GM19452 (cell line): ENCODE measurements at regions not wholly inside any gene's neighbourhood (a gene's known extent, or its start where the extent isn't known, plus 50 kb on each side); places are given as distances from the start of the nearest gene placed in this dataset.
"Not testable (repeated sequence)": the region's sequence is repeated elsewhere in the genome, so short reads cannot be mapped to it uniquely, and the experiment has no call there.

Experiments used
- ATAC-seq: cut with Tn5 transposase; IDR thresholded peaks from one replicate; pipeline ENCODE4 v1.9.1; 2021; ENCODE audit not compliant: unreplicated experiment

DNA sequence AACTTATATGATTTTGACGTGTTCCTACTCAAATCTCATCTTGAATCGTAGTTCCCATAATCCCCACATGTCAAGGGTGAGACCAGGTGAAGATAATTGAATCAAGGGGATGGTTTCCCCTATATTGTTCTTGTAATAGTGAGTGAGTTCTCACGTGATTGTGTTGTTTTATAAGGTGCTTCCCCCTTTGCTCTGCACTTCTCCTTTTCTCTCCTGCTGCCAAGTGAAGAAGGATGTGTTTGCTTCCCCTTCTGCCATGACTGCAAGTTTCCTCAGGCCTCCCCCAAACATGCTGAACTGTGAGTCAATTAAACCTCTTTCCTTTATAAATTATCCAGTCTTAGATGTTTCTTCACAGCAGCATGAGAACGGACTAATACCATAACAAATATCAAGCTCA, 83.2 kb downstream of the MANEA start:
- no peak for ATAC-seq

DNA sequence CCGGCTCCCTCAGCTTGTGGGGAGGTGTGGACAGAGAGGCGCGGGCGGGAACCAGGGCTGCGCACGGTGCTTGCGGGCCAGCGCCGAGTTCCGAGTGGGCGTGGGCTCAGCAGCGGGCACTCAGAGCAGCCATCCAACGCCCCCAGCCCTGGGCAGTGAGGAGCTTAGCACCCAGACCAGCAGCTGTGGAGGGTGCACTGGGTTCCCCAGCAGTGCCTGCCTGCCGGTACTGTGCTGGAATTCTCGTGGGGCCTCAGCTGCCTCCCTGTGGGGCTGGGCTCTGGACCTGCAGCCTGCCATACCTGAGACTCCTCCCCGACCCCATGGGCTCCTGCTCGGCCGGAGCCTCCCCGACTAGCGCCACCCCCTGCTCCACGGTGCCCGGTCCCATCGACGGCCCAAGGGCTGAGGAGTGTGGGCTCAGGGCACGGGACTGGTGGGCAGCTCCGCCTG, 92.7 kb downstream of the MANEA start:
- no peak for ATAC-seq

DNA sequence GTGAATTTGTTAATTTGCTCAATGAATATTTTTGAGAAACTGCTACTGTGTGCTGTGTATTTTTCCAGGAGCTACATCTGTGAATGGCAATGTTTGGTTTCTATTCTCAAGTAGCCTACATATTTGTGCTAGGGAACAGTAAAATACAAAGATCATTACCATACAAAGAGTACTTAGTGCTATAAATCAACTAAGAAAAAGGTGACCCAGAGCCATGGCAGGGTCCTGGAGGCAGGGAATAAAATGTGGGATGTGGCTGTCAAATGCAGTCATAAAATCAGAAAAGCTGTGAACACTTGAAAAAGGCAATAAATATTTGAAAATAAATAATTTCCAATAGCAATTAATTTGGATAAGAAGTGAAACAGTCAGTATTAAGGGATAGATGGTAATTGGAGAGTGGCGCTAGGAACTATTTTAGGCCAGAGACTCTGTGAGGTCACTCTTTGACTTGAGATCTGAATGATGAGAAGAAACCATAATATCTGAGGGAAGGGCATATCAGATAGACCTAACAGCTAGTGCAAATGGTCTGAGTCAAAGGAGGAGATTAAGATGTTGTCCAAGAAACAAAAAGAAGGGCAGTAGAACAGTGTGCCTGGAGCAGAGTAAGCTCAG, 98.8 kb downstream of the MANEA start:
- no peak for ATAC-seq

DNA sequence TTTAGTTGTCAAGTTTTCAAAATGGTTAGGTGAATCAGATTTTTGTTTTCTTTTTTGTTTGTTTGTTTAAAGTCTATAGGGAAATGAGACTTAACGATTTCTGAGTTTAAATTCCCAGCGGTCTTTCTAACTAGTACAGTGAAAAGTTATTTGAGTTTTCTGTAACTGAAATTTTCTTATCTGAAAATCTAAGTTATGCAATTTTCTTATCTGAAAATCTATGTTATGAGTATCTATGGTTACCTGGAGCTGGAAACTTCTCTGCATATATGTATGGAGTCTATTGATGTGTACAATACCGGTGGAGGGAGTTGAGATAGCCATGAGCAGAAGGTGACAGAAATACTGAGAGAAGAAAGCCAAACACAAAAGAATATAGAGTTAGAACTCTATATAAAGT, 102.6 kb downstream of the MANEA start:
- ATAC-seq = no peak

DNA sequence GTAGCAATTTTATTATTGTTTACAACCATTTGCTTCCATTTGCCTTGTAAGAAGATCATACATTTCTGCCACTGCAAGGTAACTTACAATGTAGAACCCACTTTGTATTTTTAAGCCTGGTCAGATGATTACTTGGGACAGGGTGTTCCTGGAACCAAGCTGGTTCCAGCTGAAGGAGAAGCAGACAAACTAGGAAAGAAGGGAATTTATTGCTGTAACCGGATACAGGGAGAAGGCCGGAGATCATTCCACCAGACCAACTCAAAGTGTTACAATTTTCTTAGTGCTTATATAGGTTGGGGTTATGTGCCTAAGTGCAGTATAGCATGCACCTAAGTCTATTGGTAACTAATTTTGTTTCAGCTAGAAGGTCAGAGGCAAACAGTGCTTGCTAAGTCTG, 104.4 kb downstream of the MANEA start:
- ATAC-seq = no peak

DNA sequence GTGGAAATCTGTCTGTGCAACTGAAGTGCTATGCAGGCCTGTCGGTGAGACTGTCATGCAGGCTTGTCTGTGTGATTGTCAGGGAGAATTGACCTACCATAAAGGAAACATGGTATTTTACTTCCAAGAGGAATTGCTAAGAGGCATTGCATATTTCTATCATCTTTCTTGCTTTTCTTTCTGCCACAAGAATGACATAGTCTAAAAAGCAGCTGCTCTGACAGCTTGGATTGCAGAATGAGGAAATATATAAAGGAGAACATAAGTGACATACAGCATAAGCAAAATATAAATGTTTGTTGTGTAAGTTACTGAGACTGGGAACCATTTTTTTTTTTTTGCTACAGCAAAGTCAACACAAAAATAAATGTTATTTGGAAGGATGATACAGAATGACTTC, 105.1 kb downstream of the MANEA start:
- ATAC-seq = no peak

DNA sequence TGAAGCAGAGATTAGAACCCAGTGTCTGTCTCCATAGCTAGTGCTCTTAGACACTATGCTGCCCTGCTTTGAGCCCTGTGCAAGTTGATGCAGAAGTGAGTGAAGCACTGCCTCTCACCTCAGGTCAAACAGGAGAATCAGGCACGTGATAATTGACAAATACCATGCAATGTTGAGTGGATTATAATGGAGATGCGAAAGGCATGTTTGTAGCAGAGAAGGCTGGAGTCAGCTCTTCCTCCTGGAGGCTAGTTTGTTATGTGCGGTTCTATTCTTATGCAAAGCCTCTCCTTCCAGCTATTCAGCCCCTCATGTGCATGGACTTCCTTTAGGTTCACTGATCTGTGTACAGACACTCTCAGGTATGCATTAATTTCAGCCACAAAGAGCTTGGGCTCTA, 108.5 kb downstream of the MANEA start:
- ATAC-seq = no peak

DNA sequence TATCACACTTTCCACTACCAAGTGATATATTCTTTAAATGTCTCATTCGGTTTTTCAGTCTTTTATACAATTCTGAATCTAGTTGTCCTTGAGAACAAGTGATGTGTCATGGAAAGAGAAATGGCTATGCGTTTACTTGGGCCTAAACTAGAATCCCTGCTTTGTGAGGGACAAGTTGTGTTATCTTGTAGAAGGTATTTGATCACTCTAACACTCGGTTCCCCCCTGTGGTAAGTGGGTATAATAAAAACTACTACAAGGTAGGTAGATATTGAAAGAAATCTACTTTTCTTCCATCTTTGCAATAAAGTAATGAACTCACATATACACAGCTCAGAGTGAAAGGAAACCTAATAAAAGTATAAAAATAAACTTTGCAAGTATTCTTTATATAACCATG, 108.9 kb downstream of the MANEA start:
- no peak for ATAC-seq

DNA sequence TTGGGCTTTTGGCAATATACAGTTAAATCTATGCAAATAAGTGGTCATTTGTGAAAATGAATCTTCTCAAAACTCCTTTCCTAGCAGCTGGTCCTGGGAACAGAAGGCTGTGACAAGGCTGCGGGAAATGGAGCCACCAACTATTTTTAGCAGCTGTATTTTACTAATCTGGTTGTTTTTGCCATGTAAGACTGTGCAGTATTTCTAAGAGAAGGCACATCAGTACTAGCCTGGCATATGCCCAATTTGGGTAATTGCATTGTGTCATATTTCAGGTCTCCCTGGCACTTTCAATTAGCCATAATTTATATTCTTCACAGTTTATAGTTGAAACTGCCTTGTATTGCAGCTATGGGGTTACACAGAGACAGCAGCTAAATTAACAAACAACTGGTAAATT, 109.6 kb downstream of the MANEA start:
- ATAC-seq = no peak

DNA sequence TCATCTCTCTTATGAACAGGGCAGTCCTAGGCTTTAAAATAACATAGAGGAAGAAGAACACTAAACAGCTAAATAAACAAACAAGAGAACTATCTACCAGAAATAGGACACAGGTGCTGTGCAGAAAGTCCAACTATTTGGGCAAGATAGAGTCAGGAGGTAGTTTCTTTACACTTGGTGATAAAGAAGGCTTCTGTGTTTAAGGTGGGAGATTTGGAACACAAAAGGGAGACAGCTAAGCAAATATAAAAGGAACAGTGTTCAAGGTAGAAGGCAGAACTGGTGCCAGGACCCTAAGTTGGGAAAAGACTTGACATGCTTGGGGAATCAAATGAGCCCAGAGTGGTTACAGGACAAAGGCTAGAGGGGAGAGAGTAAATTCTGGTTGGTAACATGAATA, 110.5 kb downstream of the MANEA start:
- no peak for ATAC-seq

DNA sequence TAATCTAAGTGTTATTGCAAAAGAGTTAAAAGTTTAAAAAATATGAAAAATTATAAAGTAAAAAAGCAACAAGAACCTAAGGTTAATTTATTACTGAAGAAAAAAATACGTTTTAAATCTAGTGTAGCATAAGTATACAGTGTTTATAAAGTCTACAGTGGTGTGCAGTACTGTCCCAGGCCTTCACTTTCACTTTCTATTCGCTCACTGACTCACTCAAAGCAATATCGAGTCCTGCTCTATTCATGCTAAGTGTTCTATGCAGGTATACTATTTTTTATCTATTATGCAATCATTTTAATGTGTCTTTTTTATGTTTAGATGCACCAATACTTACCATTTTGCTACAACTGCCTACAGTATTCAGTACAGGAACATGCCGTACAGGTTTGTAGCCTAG, 113.0 kb downstream of the MANEA start:
- peak; percentile 74 for ATAC-seq

DNA sequence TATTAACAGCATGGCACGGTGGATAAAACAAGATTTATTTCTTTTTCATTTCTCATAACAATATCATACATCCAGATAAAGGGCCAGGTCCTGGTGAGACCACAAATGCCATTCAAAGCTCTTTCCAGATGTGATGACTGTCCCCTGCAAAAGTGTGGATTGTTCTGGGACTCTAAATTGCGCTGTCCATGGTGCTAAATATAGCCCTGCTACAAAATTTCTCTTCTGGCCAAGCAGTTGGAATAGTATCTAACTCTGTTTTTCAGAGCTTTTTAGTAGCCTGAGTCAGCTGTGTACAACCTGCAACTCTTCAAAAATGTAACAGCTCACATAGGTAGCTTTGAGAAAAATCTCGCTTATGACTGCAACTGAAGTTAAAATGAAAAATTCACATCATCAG, 115.8 kb downstream of the MANEA start:
- no peak for ATAC-seq

DNA sequence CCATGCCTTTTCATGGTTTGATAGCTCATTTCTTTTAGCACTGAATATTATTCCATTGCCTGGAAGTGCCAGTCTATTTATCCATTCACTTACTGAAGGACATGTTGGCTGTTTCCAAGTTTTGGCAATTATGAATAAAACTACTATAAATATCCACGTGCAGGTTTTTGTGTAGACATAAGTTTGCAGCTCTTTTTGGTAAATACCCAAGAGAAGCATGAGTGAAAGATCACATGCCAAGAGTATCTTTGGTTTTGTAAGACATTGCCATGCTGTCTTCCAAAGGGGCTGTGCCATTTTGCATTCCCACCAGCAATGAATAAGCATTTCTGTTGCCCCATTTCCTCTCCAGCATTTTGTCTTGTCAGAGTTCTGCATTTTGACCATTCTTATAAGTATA, 120.9 kb downstream of the MANEA start:
- ATAC-seq = no peak

DNA sequence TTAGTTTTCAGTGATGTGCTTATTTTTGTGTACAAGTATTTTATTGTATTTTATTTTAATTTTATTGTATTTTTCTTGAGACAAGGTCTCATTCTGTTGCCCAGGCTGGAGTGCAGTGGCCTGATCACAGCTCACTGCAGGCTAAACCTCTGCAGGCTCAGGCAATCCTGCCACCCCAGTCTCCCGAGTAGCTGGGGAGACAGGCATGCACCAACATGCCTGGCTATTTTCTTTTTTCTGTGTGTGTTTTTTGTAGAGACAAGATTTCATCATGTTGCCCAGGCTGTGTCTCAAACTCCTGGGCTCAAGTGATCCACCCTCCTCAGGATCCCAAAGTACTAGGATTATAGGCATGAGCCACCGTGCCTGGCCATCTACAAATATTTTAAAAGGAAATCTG, 146.3 kb downstream of the MANEA start:
- ATAC-seq = no peak

DNA sequence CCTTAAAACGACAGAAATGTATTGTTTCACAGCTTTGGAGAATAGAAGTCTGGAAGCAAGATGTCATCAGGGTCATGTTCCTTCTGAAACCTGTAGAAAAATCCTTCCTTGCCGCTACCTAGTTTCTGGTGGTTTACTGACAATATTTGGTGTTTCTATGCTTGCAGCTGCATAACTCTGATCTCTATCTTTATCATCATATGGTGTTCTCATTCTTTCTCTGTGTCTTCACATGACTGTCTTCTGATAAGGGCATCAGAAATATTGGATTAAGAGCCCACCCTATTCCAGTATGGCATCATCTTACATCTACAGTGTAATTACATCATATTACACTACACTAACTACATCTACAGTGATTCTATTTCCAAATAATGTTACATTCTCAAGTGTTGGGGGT, 148.0 kb downstream of the MANEA start:
- ATAC-seq = no peak

DNA sequence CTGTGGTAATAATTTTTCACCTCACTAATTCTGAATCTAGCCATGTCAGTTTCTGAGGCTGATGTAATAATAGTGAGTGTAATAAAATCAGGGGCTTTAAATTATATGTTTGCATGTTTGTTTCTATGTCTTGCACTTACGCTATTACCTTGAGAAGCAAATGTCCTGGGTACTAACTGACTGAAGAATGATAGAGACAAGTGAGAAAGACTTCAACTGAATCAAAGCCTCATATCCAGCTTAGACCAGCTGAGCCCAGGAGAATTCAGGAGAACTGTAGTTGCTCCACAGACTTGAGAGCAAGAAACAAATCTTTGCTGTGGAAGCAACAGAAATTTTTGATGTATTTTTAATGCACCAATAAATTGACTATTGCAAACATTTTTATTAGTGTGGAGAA, 162.8 kb downstream of the MANEA start:
- no peak for ATAC-seq

DNA sequence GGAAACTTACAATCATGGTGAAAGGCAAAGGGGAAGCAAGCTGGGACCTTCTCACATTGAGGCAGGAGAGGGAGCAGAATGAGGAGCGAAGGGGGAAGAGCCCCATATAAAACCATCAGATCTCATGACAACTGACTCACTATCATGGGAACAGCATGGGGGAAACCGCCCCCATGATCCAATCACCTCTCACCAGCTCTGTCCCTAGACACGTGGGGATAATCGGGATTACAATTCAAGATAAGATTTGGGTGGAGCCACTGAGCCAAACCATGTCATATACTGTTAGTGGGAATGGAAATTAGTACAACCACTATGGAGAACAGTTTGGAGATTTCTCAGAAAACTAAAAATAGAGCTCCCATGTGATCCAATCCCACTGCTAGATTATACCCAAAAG, 163.7 kb downstream of the MANEA start:
- ATAC-seq = no peak

DNA sequence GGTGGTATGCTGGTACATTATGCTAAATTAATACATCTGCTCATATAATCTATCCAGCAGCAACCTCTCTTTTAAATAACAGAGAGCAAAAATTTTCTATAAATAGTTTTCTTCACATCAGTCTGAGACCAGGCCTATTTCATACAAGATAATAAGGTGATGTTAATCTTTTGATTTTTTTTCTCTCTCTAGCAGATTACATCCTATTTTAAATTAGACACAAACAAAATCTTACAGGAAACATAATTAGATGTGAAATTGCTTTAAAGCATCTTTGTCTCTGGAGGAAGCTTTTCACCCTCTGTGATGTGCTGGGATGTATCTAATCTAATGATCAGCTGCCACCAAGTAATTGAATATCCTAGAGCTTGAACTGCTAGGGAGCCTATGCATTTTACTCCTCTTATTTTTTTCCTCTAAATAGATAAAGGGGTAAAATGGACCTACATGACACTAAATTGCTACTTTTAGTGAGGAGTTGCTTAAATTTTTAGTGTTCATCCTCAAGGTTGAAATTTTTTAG, 165.5 kb downstream of the MANEA start:
- no peak for ATAC-seq

DNA sequence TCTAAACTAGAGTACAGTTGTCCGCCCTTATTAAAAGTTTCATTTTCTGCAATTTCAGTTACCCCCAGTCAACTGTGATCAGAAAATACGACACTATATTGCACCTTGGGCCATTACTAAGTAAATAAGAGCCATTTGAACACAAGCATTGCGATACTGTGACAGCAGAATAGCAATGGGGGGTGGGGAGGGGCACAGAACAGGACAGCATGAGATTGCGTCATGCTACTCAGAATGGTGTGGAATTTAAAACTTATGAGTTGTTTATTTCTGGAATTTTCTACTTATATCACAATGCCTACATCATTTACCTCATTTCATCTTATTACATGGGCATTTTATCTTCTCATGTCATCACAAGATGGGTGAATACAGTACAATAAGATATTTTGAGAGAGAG, 166.3 kb downstream of the MANEA start:
- no peak for ATAC-seq

DNA sequence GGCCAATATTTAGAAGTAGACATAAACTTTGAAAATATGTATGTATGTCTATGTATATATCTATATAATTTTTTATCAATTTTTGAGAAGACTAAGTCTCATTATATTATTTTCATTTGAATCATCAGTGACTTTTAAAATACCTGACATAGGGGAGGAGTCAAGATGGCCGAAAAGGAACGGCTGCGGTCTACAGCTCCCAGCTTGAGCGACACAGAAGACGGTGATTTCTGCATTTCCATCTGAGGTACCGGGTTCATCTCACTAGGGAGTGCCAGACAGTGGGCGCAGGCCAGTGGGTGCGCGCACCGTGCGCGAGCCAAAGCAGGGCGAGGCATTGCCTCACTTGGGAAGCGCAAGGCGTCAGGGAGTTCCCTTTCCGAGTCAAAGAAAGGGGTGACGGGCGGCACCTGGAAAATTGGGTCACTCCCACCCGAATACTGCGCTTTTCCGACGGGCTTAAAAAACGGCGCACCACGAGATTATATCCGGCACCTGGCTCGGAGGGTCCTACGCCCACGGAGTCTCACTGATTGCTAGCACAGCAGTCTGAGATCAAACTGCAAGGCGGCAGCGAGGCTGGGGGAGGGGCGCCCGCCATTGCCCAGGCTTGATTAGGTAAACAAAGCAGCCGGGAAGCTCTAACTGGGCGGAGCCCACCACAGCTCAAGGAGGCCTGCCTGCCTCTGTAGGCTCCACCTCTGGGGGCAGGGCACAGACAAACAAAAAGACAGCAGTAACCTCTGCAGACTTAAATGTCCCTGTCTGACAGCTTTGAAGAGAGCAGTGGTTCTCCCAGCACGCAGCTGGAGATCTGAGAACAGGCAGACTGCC, 181.1 kb downstream of the MANEA start:
- not testable (repeated sequence) for ATAC-seq

DNA sequence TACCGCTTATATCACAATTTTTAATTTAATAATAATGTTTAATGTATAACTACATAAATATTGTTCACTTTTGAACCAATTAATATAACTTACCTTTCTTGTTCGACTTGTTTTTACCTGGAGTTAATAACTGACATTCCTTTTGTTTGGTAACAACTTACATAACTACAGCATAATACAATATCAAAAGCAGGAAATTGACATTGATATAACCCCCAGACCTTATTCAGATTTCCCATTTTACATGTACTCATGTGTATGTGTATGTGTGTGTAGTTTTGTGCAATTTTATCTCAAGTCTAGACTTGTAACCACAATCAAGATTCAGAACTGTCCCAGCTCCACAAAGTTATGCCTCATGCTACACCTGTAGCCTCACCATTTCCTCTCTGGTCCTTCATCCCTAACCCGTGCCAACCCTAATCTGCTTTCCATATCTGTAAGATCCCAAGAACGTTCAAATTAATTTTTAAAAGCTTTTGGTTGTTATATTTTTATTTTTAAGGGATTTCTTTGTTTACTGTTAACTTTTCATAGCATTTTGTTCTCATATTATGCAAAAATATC, 190.6 kb downstream of the MANEA start:
- no peak for ATAC-seq

DNA sequence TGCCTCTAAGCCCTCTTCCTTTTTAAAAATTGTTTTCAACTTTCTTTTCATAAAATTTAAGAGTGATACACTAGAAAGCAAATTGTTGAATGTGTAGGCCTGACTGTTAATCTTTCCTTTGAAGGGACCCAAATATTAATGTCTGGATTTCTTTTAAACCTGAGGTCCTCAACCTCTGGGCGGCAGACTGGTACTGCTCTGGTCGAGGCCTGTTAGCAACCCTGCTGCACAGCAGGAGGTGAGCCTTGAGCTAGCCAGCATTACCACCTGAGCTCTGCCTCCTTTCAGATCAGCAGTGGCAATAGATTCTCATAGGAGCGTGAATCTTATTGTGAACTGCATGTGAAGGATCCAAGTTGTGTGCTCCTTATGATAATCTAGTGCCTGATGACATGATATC, 191.2 kb downstream of the MANEA start:
- ATAC-seq = no peak
